ENCODE measurements at regions not wholly inside any gene's neighbourhood (a gene's known extent, or its start where the extent isn't known, plus 50 kb on each side); places are given as distances from the start of the nearest gene placed in this dataset.
"Not testable (repeated sequence)": the region's sequence is repeated elsewhere in the genome, so short reads cannot be mapped to it uniquely, and the experiment has no call there.

GRCh38 chr22:49453771-49454170, 373.9 kb downstream of the BRD1 start:
- DNase-seq (ENCODE audit: low spot score): no peak
- Histone ChIP-seq H3K9me3 (ENCODE audit: severe bottlenecking) (no peaks in the 10 kb centered on the region), H3K36me3 (ENCODE audit: low read depth) (no peaks in the 10 kb centered on the region), H3K4me3 (ENCODE audit: severe bottlenecking) (no peak overlapping the region), H3K27me3 (ENCODE audit: insufficient read depth, poor library complexity, severe bottlenecking) (peaks cover 21% of the 10 kb centered on the region), H3K27ac (ENCODE audit: poor library complexity, severe bottlenecking) (no peak overlapping the region), H3K4me1 (ENCODE audit: insufficient read depth, poor library complexity, severe bottlenecking) (no peaks in the 10 kb centered on the region)
- no peak for ATAC-seq (ENCODE audit: low read depth)
- TF ChIP-seq CTCF (IDR thresholded peaks at IDR 0.05; ENCODE audit: poor library complexity, severe bottlenecking): no peak

GRCh38 chr22:49453019-49453418, 374.7 kb downstream of the BRD1 start:
- not testable (repeated sequence) for DNase-seq (ENCODE audit: low spot score); H3K9me3 ChIP-seq (ENCODE audit: severe bottlenecking); H3K36me3 ChIP-seq (ENCODE audit: low read depth); H3K27ac ChIP-seq (ENCODE audit: poor library complexity, severe bottlenecking); H3K4me3 ChIP-seq (ENCODE audit: severe bottlenecking); H3K4me1 ChIP-seq (ENCODE audit: insufficient read depth, poor library complexity, severe bottlenecking); ATAC-seq (ENCODE audit: low read depth)
- H3K27me3 ChIP-seq (ENCODE audit: insufficient read depth, poor library complexity, severe bottlenecking): peaks cover 23% of the 10 kb centered on the region

GRCh38 chr22:49452362-49452946, 375.2 kb downstream of the BRD1 start:
- no peaks in the 10 kb centered on the region for H3K9me3 ChIP-seq (ENCODE audit: severe bottlenecking)
- no peaks in the 10 kb centered on the region for H3K36me3 ChIP-seq (ENCODE audit: low read depth)
- peaks cover 23% of the 10 kb centered on the region for H3K27me3 ChIP-seq (ENCODE audit: insufficient read depth, poor library complexity, severe bottlenecking)
- H3K27ac ChIP-seq (ENCODE audit: poor library complexity, severe bottlenecking): no peak overlapping the region
- no peak for ATAC-seq (ENCODE audit: low read depth)
- H3K4me1 ChIP-seq (ENCODE audit: insufficient read depth, poor library complexity, severe bottlenecking): no peaks in the 10 kb centered on the region
- no peak for TF ChIP-seq CTCF (IDR thresholded peaks at IDR 0.05; ENCODE audit: poor library complexity, severe bottlenecking)
- DNase-seq (ENCODE audit: low spot score): no peak
- no peak overlapping the region for H3K4me3 ChIP-seq (ENCODE audit: severe bottlenecking)

GRCh38 chr22:49451070-49451840, 376.4 kb downstream of the BRD1 start:
- ATAC-seq (ENCODE audit: low read depth) (no peak), DNase-seq (ENCODE audit: low spot score) (no peak)
- no peak for TF ChIP-seq CTCF (IDR thresholded peaks at IDR 0.05; ENCODE audit: poor library complexity, severe bottlenecking)
- no peak overlapping the region for H3K4me3 ChIP-seq (ENCODE audit: severe bottlenecking)
- H3K4me1 ChIP-seq (ENCODE audit: insufficient read depth, poor library complexity, severe bottlenecking): no peaks in the 10 kb centered on the region
- no peaks in the 10 kb centered on the region for H3K36me3 ChIP-seq (ENCODE audit: low read depth)
- H3K27me3 ChIP-seq (ENCODE audit: insufficient read depth, poor library complexity, severe bottlenecking): peaks cover 18% of the 10 kb centered on the region
- no peaks in the 10 kb centered on the region for H3K9me3 ChIP-seq (ENCODE audit: severe bottlenecking)
- H3K27ac ChIP-seq (ENCODE audit: poor library complexity, severe bottlenecking): no peak overlapping the region

GRCh38 chr22:49450498-49450897, 377.2 kb downstream of the BRD1 start:
- Histone ChIP-seq H3K9me3 (ENCODE audit: severe bottlenecking) (no peaks in the 10 kb centered on the region), H3K36me3 (ENCODE audit: low read depth) (no peaks in the 10 kb centered on the region), H3K27ac (ENCODE audit: poor library complexity, severe bottlenecking) (no peak overlapping the region), H3K27me3 (ENCODE audit: insufficient read depth, poor library complexity, severe bottlenecking) (peaks cover 18% of the 10 kb centered on the region), H3K4me1 (ENCODE audit: insufficient read depth, poor library complexity, severe bottlenecking) (no peaks in the 10 kb centered on the region), H3K4me3 (ENCODE audit: severe bottlenecking) (no peak overlapping the region)
- no peak for TF ChIP-seq CTCF (IDR thresholded peaks at IDR 0.05; ENCODE audit: poor library complexity, severe bottlenecking)
- no peak for ATAC-seq (ENCODE audit: low read depth)
- no peak for DNase-seq (ENCODE audit: low spot score)
